ENCODE measurements at regions not wholly inside any gene's neighbourhood (a gene's known extent, or its start where the extent isn't known, plus 50 kb on each side); places are given as distances from the start of the nearest gene placed in this dataset.
"Not testable (repeated sequence)": the region's sequence is repeated elsewhere in the genome, so short reads cannot be mapped to it uniquely, and the experiment has no call there.

DNA sequence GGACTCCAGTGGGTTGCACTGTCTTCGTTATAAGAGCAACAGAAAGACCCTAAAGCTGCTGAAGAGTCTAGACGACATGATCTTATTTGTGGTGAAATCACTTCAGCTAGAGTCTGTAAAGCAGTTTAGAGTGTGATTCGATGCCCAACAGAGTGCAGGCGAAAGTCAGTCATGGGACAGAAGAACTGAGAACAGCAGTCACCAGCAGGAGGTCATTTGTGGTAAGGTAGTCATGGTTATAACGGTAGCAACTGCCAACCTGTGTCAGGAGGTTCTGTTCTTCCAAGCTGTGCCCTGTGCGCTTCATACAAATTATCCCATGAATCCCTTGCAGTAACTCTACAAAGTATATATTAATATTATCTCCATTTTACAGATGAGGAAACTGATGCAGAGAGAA, 954.1 kb downstream of the AACS start:
- TF ChIP-seq POLR2A (IDR thresholded peaks at IDR 0.05; ENCODE audit: low read depth, low read length): no peak
- FAIRE-seq (no peak), DNase-seq (ENCODE audit: insufficient read length, low spot score) (no peak)

DNA sequence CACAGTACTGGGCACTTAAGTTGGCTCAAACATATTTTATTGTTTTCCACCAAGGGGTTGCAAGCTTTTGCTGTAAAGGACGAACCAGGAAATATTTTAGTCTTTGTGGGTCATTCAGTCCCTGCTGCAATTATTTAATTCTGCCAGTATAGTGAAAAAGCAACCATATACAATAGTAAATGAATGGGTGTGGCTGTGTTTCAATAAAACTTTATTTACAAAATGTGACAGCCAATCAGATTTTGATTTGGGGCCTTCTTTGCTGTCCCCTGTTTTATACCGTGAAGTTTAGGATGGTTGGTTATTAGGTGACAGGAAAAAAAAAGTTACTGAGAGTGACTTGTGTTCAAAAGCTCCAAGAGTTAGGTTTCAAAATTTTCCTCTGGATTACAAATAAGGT, 956.4 kb downstream of the AACS start:
- TF ChIP-seq POLR2A (IDR thresholded peaks at IDR 0.05; ENCODE audit: low read depth, low read length): no peak
- FAIRE-seq: no peak
- DNase-seq (ENCODE audit: insufficient read length, low spot score): no peak

DNA sequence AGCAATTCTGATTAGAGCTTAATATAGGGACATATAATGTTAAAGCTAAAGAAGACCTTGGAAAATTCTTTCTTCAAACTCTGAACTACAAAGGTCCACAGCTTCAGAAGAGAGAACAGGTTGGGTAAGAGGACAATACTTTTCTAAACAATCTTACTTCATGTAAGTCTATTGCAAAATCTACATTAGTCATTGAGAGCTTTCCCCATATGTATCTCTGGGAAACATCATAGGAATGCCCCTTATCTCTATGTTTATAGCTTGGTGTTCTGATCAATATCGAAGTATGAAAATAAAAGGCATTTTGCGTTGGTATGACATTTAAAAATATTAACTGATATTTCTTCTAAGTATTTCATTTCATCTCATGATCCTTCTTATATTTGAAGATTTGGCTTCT, 962.6 kb downstream of the AACS start:
- FAIRE-seq: no peak
- DNase-seq (ENCODE audit: insufficient read length, low spot score): no peak
- TF ChIP-seq POLR2A (IDR thresholded peaks at IDR 0.05; ENCODE audit: low read depth, low read length): no peak

DNA sequence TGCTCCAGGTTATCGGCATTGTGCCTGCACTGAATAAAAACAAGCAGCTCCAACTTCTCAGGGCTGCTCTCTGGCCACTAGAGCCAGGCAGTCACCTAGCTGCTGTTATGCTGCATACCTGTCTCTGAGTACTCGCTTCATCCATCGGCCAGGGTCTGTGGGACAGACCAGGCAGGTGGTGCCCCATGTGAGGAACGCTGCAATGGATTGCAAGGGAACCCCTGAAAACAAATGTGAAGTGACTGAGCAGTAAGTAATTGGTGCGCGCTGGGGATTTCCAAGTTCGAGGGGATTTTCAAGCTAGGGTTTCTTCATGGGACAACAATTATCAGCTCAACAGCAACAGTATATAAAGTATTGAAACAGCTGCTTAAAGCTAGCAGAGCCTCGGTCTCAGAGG, 965.3 kb downstream of the AACS start:
- FAIRE-seq (no peak), DNase-seq (ENCODE audit: insufficient read length, low spot score) (no peak)
- no peak for TF ChIP-seq POLR2A (IDR thresholded peaks at IDR 0.05; ENCODE audit: low read depth, low read length)

DNA sequence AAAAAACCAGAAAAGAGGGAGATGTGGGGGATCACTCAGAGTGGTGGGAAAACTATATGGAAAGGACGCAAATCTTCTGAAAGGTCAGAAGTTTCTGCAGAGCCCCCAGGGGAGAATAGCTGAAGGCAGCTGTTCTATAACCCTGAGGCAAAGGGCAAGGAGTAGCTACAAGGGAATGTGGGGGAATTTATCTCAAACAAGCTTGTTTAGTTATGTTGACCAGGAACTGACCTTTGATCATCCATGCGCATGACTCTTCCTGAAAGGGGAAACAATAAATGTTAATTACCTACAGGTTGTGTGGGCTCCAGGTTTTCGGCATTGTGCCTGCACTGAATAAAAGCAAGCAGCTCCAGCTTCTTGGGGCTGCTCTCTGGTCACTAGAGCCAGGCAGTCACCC, 968.5 kb downstream of the AACS start:
- no peak for TF ChIP-seq POLR2A (IDR thresholded peaks at IDR 0.05; ENCODE audit: low read depth, low read length)
- FAIRE-seq (no peak), DNase-seq (ENCODE audit: insufficient read length, low spot score) (no peak)

DNA sequence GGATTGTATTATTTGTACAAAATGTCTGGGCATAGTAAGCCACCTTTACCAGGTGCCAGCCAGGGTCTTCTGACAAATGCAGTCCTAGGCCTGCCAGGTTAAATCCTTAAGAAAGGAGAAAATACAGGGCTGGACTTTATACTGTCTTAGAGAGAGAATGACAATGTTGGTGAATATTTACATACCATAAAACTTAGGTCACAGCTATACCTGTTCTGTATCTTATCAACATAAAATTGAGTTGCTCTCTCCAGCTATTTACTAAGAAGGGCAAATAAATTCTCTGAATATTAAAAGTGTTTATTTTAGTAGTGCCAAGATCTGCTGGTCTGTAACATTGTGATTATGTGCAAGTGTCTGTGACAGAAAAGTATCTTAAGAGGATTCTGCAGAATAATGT, 971.1 kb downstream of the AACS start:
- no peak for DNase-seq (ENCODE audit: insufficient read length, low spot score)
- FAIRE-seq: no peak
- TF ChIP-seq POLR2A (IDR thresholded peaks at IDR 0.05; ENCODE audit: low read depth, low read length): no peak

DNA sequence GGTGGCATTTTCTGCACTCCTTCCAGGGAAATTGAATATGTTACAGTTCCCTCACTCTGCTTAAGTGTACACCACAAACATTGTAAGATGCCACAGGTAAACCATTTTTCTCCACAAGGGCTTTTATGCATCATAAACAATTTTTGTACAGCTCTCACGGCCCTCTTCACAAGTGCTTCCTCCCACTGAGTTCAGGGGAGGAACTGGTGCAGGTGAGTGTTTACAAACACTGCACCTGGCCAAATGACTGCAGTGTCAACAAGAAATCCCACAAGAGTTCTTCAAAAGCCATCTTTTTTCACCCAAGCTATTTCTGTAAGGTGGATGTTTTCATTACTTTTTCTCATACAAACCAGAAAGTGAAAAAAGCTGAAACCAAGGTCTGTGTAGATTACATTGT, 973.2 kb downstream of the AACS start:
- no peak for DNase-seq (ENCODE audit: insufficient read length, low spot score)
- no peak for FAIRE-seq
- no peak for TF ChIP-seq POLR2A (IDR thresholded peaks at IDR 0.05; ENCODE audit: low read depth, low read length)

DNA sequence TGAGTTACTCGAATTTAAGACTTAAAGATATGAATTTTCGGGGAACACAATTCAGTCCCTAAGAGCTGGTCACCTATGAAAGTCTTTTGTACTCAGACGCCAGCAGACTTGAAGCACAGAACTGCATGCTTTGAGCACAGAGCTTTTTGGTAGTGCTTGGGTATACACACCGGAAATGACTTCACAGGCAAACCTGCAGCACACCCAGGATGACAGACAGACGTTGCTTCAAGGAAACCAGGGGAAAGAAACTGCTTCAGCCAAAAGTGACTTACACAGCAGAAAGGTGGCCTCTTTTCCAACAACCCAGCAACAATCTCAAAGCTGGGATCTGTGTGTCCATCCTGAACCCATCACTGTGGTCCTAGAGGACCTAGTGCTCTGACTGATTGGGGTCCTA, 975.1 kb downstream of the AACS start:
- DNase-seq (ENCODE audit: insufficient read length, low spot score) (no peak), FAIRE-seq (no peak)
- TF ChIP-seq POLR2A (IDR thresholded peaks at IDR 0.05; ENCODE audit: low read depth, low read length): no peak

DNA sequence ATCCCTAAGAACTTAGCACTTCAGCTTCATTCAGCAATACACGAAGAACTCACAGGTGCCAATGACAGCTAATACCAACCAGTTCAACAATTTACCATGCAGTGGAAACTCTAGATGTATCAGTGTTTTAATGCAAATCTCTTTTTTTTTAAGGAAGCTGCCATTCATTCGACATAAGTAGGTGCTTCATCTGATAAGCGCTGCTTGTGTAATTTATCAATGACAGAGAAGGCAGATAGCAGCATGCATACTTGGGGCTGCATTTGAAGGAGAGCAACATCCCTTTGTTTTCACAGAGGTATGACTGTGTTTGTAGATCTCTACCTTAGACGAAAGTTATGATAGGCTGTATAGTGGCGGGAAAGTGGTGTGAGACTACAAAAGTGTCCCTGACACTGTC, 977.1 kb downstream of the AACS start:
- TF ChIP-seq POLR2A (IDR thresholded peaks at IDR 0.05; ENCODE audit: low read depth, low read length): no peak
- no peak for DNase-seq (ENCODE audit: insufficient read length, low spot score)
- FAIRE-seq: no peak

DNA sequence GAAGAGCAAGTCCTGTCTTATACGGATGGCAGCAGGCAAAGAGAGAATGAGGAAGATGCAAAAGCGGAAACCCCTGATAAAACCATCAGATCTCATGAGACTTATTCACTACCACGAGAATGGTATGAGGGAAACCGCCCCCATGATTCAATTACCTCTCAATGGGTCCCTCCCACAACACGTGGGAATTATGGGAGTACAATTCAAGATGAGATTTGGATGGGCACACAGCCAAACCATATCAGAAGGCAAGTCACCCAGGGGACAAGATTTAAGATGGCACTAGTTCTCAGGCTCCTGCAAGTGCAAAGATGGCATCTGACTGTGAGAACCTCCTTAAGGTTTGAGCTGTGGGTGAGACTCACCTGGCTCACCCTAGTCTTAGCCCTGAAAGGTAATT, 984.3 kb downstream of the AACS start:
- FAIRE-seq; DNase-seq (ENCODE audit: insufficient read length, low spot score): not testable (repeated sequence)

DNA sequence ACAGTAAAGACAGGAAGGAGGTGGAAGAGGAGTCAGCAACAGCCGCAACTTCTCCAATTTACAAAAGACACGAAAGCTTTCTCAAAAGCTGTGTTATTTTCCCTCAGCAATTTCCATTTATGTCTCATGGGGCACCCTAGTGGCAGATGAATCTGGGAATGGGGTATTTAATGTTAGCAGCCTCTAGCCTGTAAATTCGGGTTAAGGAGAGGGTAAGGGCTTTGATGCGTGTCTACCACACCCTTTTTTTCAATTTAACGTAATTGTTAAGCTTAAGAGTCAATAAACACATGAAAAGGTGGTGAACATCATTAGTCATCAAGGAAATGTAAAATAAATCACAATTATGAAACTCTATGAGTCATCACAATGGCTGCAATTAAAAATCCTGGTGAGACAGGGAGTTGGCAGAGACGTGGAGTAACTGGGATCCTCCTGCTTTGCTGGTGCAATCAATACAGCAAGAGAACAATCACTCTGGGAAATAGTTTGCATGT, 986.4 kb downstream of the AACS start:
- no peak for FAIRE-seq
- no peak for DNase-seq (ENCODE audit: insufficient read length, low spot score)
- TF ChIP-seq POLR2A (IDR thresholded peaks at IDR 0.05; ENCODE audit: low read depth, low read length): no peak

DNA sequence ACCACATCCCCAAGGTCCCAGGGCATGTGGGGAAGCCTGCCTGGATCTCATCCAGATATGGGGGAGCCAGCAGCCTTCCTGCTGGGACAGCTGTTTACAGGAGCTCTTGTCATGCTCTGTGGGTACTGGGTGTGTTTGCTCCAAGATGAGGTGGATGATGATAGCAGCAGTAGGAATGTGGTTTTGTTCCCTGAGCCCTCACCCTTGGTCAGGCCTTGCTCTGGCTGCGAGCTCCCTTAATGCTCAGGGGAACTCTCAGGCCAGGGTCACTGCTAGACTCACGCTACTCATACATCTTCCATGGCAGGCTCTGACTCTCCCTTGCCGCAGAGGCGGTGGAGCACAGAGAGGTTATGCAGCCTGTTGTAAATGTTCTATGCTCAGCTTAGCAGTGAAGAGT, 990.3 kb downstream of the AACS start:
- no peak for FAIRE-seq
- TF ChIP-seq POLR2A (IDR thresholded peaks at IDR 0.05; ENCODE audit: low read depth, low read length): no peak
- no peak for DNase-seq (ENCODE audit: insufficient read length, low spot score)

DNA sequence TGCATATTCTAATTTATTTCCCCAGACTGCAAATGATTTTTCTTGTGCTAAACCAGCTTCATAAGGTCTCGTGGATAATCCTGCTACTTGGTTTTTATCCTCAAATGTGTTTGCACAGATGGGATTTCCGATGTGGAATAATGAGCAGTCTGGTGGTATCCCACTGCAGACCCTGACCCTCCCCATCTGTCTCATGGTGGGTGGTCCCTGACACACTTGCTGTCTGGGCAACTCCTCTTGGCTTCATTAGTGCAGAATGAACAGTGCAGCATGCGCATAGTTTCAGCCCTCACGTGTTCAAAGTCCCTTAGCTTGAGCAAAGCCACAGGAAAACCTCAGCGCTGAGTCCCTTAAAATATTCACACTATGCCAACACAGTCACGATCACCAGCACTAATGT, 996.5 kb downstream of the AACS start:
- DNase-seq (ENCODE audit: insufficient read length, low spot score) (no peak), FAIRE-seq (no peak)
- TF ChIP-seq POLR2A (IDR thresholded peaks at IDR 0.05; ENCODE audit: low read depth, low read length): no peak

DNA sequence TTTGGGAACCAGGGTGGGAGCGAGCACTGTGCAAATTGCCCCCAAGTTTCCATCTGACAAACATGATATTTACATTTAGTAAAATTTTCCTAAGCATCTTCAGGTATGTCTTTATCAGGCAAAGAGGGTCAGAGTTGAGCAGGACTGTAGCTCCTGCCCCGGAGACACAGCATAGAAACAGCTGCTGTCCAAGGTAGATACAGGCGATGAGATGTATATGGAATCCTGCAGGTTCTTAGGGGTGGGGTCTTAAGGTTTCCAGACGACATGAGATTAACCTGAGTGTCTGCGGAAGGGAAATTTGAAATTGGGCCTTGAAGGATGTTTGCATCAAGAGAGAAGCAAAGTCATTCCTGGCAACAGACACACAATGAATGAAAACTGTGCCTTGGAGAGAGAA, 998.8 kb downstream of the AACS start:
- DNase-seq (ENCODE audit: insufficient read length, low spot score) (no peak), FAIRE-seq (no peak)
- no peak for TF ChIP-seq POLR2A (IDR thresholded peaks at IDR 0.05; ENCODE audit: low read depth, low read length)

DNA sequence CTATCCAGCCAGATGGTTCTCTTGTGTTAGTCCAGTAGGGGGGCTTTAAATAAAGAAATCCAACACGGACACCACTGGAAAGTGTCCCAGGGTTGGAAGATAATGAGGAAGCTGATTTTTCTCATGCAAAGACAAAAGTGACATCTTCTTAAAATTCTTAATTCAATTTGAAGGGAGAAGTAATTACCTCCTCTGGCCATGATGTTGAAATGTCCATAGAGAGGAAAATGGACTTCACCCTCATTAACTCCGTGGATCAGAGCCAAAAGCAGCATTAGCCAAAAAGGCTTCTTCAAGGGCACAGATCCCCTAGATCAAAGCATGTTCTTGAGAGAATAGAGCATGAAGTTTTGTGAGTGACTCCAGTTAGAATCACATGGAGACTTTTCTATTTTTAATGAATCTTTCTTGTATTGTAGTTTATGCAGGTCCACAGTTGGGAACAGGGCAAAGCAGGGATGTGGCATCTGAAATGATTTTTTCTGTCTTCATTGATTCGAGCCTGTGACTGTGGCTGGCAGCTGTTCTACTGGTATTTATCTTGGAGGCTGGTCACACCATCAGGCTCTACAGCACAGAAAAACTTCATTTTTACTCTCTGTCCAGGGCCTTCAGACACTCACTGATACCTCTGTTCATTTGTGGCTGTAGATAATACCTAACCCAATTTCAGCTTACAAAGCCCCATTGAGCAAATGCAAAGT, 1002.5 kb downstream of the AACS start:
- no peak for TF ChIP-seq POLR2A (IDR thresholded peaks at IDR 0.05; ENCODE audit: low read depth, low read length)
- no peak for DNase-seq (ENCODE audit: insufficient read length, low spot score)
- FAIRE-seq: no peak

Measured in H54 (cell line).